ENCODE measurements at regions not wholly inside any gene's neighbourhood (a gene's known extent, or its start where the extent isn't known, plus 50 kb on each side); places are given as distances from the start of the nearest gene placed in this dataset.

- DNase-seq = no peak
These were observed 115.0 kb upstream of the SRRM4 start for GRCh38 chr12:118866346-118866745.

- no peak for DNase-seq
These were observed 110.8 kb upstream of the SRRM4 start for GRCh38 chr12:118870551-118870950.

DNA sequence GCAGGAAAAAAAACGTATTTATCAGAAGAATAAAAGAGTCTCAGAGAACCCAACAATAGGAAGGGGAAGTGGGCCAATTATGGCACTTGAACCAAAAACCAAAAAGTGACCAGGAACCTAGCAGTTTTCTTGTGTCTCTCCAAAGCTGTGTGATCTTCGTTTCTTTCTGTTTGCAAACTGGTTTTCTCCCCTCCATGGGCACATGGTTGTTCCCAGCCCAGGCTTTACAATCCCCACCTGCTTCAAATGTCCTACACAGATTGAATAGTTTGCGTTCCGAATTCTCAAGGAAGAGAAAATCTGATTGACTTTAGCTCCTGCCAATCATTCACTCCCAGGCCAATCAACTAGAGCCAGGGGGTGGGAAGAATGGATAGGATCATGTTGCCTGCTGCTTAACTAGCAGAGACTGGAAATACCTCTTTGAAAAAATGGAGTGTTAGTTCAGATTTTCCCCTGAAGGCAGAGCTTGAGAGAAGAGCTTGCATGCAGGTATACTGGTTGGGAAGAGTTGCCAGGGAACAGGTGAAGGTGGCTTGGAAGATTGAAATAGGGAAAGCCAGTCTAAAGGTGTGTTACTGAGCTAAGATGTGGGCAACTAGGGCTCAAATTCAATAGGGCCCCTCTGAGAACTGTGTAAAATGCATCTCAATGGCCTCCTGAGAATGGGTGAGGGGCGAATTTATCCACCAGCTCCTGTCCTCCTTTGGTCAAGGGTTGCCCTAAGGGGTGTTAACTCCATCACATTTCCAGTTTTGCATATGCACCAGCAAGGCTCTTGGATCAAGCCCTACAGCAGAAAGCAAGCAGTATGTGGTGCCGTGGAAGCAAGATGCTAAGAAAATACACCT is 106.4 kb upstream of the SRRM4 start:
- DNase-seq = no peak

DNA sequence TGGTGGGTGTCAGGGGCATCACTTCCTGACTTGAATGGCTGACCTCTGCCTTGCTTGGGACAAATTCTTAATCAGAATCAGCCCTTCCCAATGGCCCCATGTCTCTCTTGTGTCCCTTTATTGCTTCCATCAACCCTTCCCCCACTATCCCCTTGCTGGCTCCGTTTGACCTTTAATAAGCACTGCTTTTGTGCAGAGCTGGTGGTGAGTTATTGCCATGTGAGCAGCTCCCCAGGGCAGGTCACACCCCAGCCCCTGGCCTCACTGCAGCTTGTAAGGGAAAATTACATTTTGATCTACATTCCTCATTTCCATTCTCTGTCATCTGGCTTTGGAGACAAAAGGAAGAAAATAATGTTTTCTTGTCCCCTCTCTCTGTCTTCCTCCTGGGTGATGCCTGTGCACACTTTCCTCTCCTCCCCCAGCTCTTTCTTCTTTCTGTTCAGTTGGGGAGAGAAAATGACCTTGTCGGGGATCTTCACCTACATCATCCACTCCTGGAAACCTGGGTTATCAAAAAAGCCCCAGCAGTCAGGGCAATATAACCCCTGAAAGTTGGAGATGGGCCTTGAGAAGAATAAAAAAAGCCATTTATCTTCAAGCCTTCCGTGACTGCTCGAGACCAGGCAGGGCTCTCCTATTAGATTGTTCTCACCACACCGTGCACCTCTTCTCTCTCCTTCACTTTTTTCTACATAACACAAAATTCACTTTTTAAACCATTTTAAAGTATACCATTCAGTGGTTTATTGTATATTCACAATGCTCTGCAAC is 100.4 kb upstream of the SRRM4 start:
- DNase-seq = no peak

- DNase-seq = no peak
These were observed 97.1 kb upstream of the SRRM4 start for GRCh38 chr12:118884226-118884625.

GRCh38 chr12:118900993-118901392 is 80.3 kb upstream of the SRRM4 start:
- no peak for DNase-seq

- no peak for DNase-seq
These were observed 72.5 kb upstream of the SRRM4 start for GRCh38 chr12:118908811-118909210.

DNA sequence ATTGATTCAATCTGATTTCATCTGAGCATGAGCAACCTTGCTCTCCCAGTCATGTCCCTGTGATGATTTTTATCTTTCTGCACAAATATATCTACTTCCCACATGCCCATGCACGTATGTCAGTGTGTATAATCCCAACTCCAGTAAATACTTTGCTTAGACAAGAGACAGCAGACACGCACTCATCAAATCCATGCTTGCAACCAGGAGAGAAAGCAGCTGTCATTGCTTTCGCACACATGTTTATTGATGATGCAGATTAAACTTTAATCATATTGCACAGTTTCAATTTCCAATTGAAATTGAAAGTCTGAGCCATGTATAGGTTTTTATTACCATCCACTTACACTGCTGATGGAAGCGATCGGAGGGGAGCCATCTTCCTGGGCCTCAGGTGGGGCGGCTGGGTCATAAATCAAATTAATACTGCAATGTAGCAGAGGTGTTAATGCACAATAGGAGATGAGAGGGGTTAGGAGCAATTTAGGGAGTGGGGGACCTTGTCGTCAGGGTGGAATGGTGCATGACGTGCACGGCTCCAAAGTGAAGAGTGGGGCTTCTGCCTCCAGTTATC is 68.6 kb upstream of the SRRM4 start:
- no peak for DNase-seq

DNA sequence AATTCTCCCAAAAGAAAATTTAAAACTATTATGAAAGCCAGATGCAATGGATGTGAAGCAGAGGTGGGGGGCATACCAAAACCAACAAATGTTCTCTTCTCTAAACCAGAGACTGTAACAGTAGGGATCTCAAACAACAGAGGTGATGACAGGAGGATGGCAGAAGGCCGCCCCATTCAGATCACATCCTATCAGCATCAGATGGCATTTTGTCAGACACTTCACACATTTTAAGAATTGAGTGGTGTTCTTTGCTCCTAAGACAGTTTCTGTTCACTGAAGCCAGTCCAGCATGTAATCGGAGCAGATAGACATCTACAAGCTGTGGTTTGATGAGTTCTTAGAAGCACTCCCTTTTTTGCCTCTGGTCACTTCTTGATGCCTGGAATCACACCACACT is 59.6 kb upstream of the SRRM4 start:
- no peak for DNase-seq

- no peak for DNase-seq
These were observed 58.9 kb upstream of the SRRM4 start for GRCh38 chr12:118922405-118922804.

DNA sequence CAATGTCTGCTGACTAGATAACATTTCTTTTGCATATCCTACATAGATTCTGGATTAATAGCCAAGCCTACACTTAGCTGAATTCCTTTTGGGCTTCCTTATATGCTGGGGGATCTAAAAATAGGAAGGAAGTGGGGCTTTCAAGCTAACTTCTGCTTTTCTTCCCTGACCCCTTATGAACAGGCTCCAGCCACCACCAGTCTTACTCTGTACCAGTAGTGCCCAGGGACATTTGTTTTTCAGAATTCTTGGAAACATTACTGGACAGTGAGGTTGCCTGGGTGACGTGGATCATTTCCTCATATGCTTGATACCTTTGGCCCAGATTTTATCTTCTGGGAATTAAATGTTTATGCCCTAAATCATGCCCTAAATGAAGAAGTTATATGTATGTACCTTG is 55.9 kb upstream of the SRRM4 start:
- DNase-seq = no peak

- DNase-seq = no peak
These were observed 55.5 kb upstream of the SRRM4 start for GRCh38 chr12:118925826-118926225.
